GM23338 (cell line): ENCODE measurements at regions not wholly inside any gene's neighbourhood (a gene's known extent, or its start where the extent isn't known, plus 50 kb on each side); places are given as distances from the start of the nearest gene placed in this dataset.

ENCODE experiments used
- ATAC-seq: fragments of 200-7000 bp; cut with Tn5 transposase; 3 replicates; pipeline ENCODE4 v1.9.1; 2020
- DNase-seq: peaks from one replicate; pipeline ENCODE4 v3.0.0-alpha.2; 2015; ENCODE audit warnings: low spot score
- H2AFZ ChIP-seq: fragments of 200-600 bp; sonication (generic); 2 replicates; pipeline ENCODE4 v1.8.0; 2016; ENCODE audit warnings: antibody characterized with exemption, mild to moderate bottlenecking, moderate library complexity
- H3F3A ChIP-seq: fragments of 200-600 bp; sonication (generic); replicated peaks from 2 replicates; pipeline ENCODE4 v1.8.0; 2017; ENCODE audit warnings: antibody characterized with exemption, mixed run types, low read depth
- H3K27ac ChIP-seq: fragments of 200-600 bp; sonication (generic); 2 replicates; pipeline ENCODE4 v1.6.1; 2016; ENCODE audit warnings: low read depth
- H3K27me3 ChIP-seq: fragments of 200-600 bp; sonication (generic); 2 replicates; pipeline ENCODE4 v1.8.0; 2016; ENCODE audit warnings: mild to moderate bottlenecking, mixed run types, moderate library complexity; ENCODE audit not compliant: insufficient read depth
- H3K36me3 ChIP-seq: fragments of 200-600 bp; sonication (generic); 2 replicates; pipeline ENCODE4 v1.8.0; 2016; ENCODE audit warnings: mild to moderate bottlenecking; ENCODE audit not compliant: insufficient read depth
- H3K4me1 ChIP-seq: fragments of 200-600 bp; sonication (generic); 2 replicates; pipeline ENCODE4 v1.8.0; 2016; ENCODE audit warnings: mild to moderate bottlenecking, moderate library complexity; ENCODE audit not compliant: insufficient read depth
- H3K4me2 ChIP-seq: fragments of 200-600 bp; sonication (generic); 2 replicates; pipeline ENCODE4 v1.7.1; 2017; ENCODE audit warnings: mixed run types
- H3K4me3 ChIP-seq: fragments of 200-600 bp; sonication (generic); 2 replicates; pipeline ENCODE4 v1.6.1; 2016; ENCODE audit warnings: mixed run types
- H3K79me2 ChIP-seq: fragments of 200-600 bp; sonication (generic); replicated peaks from 2 replicates; pipeline ENCODE4 v1.8.0; 2017; ENCODE audit warnings: mild to moderate bottlenecking; ENCODE audit not compliant: insufficient read depth
- H3K9me2 ChIP-seq: fragments of 200-600 bp; sonication (generic); 2 replicates; pipeline ENCODE4 v1.8.0; 2017; ENCODE audit not compliant: insufficient read depth
- H4K20me1 ChIP-seq: fragments of 200-600 bp; sonication (generic); replicated peaks from 2 replicates; pipeline ENCODE4 v1.8.0; 2017; ENCODE audit warnings: mild to moderate bottlenecking; ENCODE audit not compliant: insufficient read depth
- H3K27ac Mint-ChIP-seq: 2 replicates; pipeline ENCODE4 v1.8.0; 2020; ENCODE audit warnings: inconsistent platforms, mild to moderate bottlenecking, moderate library complexity, mixed read lengths
- H3K27me3 Mint-ChIP-seq: 3 replicates; pipeline ENCODE4 v1.8.0; 2022; ENCODE audit warnings: low read depth, mild to moderate bottlenecking, moderate library complexity, mixed read lengths, inconsistent platforms; ENCODE audit not compliant: insufficient read depth, poor library complexity
- H3K36me3 Mint-ChIP-seq: 3 replicates; pipeline ENCODE4 v1.8.0; 2021; ENCODE audit warnings: low read depth, mild to moderate bottlenecking, inconsistent platforms, moderate library complexity, mixed read lengths
- H3K4me1 Mint-ChIP-seq: 3 replicates; pipeline ENCODE4 v1.8.0; 2020; ENCODE audit warnings: mild to moderate bottlenecking, inconsistent platforms, mixed read lengths
- H3K4me3 Mint-ChIP-seq: 3 replicates; pipeline ENCODE4 v1.8.0; 2021; ENCODE audit warnings: moderate library complexity, mild to moderate bottlenecking, inconsistent platforms, mixed read lengths
- H3K9me3 Mint-ChIP-seq: 3 replicates; pipeline ENCODE4 v1.8.0; 2020; ENCODE audit warnings: moderate library complexity, mild to moderate bottlenecking, inconsistent platforms, mixed read lengths
- CREB1 ChIP-seq: fragments of 250-450 bp; sonication (Bioruptor Pico); IDR thresholded peaks from 2 replicates; pipeline ENCODE4 v1.5.0; 2020; ENCODE audit warnings: low read depth, mild to moderate bottlenecking, moderate library complexity
- EZH2 ChIP-seq: fragments of 200-600 bp; sonication (generic); IDR thresholded peaks from one replicate; pipeline ENCODE4 v1.8.0; 2017; ENCODE audit warnings: antibody characterized with exemption, mild to moderate bottlenecking, low read depth; ENCODE audit not compliant: unreplicated experiment
- EZH2phosphoT487 ChIP-seq: fragments of 200-600 bp; sonication (generic); IDR thresholded peaks from one replicate; pipeline ENCODE4 v1.8.1; 2018; ENCODE audit warnings: antibody characterized with exemption; ENCODE audit not compliant: unreplicated experiment
- NANOG ChIP-seq: IDR thresholded peaks from 2 replicates; pipeline ENCODE4 v1.6.1; 2016; ENCODE audit warnings: antibody characterized with exemption, borderline replicate concordance
- POLR2AphosphoS5 ChIP-seq: IDR thresholded peaks from 2 replicates; pipeline ENCODE4 v1.6.1; 2016; ENCODE audit warnings: antibody characterized with exemption, low read depth
- REST ChIP-seq: IDR thresholded peaks from one replicate; pipeline ENCODE4 v1.6.1; 2018; ENCODE audit warnings: antibody characterized with exemption; ENCODE audit not compliant: unreplicated experiment
- STAT1 ChIP-seq: IDR thresholded peaks from one replicate; pipeline ENCODE4 v1.6.1; 2016; ENCODE audit warnings: antibody characterized with exemption; ENCODE audit not compliant: unreplicated experiment
- ZNF114 ChIP-seq: fragments of 250-450 bp; sonication (Bioruptor Pico); IDR thresholded peaks from 2 replicates; pipeline ENCODE4 v1.5.0; 2020; ENCODE audit warnings: mild to moderate bottlenecking, moderate library complexity
- ZNF331 ChIP-seq: fragments of 250-450 bp; sonication (Bioruptor Pico); IDR thresholded peaks from 2 replicates; pipeline ENCODE4 v1.5.0; 2020; ENCODE audit warnings: low read depth, mild to moderate bottlenecking, moderate library complexity
- ZNF462 ChIP-seq: fragments of 250-450 bp; sonication (Bioruptor Pico); IDR thresholded peaks from 2 replicates; pipeline ENCODE4 v1.5.0; 2020; ENCODE audit warnings: mild to moderate bottlenecking, moderate library complexity

GRCh38 chr11:129720994-129721393 lies 94.7 kb upstream of the TMEM45B start:
- Histone ChIP-seq H3K36me3 (no peaks in the 10 kb centered on the region), H3K4me2 (no peak overlapping the region), H2AFZ (no peak overlapping the region), H3K27ac (no peak overlapping the region), H3K4me1 (no peaks in the 10 kb centered on the region), H4K20me1 (no peaks in the 10 kb centered on the region), H3K79me2 (no peaks in the 10 kb centered on the region), H3K4me3 (no peak overlapping the region), H3F3A (no peaks in the 10 kb centered on the region), H3K27me3 (no peaks in the 10 kb centered on the region), H3K9me2 (no peaks in the 10 kb centered on the region)
- no peak overlapping the region for H3K4me3 Mint-ChIP-seq
- no peak overlapping the region for H3K27ac Mint-ChIP-seq
- H3K9me3 Mint-ChIP-seq = no peaks in the 10 kb centered on the region
- no peak for DNase-seq
- no peak for TF ChIP-seq ZNF331 (CRISPR knock-in tag)
- no peak for TF ChIP-seq POLR2AphosphoS5
- TF ChIP-seq EZH2phosphoT487 = no peak
- no peak for TF ChIP-seq REST
- TF ChIP-seq ZNF114 = no peak
- TF ChIP-seq EZH2 = no peak
- no peak for TF ChIP-seq CREB1 (CRISPR knock-in tag)
- peaks cover 2% of the 10 kb centered on the region for H3K27me3 Mint-ChIP-seq
- H3K4me1 Mint-ChIP-seq = peaks cover 4% of the 10 kb centered on the region; the same call in 2 of the 3 replicates
- no peaks in the 10 kb centered on the region for H3K36me3 Mint-ChIP-seq
- ATAC-seq = no peak

- H3K4me3 ChIP-seq = no peak overlapping the region
- no peaks in the 10 kb centered on the region for H4K20me1 ChIP-seq
- DNase-seq (no peak), ATAC-seq (no peak)
- H3K27me3 ChIP-seq = no peaks in the 10 kb centered on the region
- no peaks in the 10 kb centered on the region for H3K4me1 ChIP-seq
- H3K36me3 ChIP-seq = no peaks in the 10 kb centered on the region
- peaks cover 2% of the 10 kb centered on the region for H3K27me3 Mint-ChIP-seq
- H3K4me2 ChIP-seq = no peak overlapping the region
- no peaks in the 10 kb centered on the region for H3K36me3 Mint-ChIP-seq
- no peaks in the 10 kb centered on the region for H3K9me3 Mint-ChIP-seq
- H3F3A ChIP-seq = no peaks in the 10 kb centered on the region
- no peak overlapping the region for H2AFZ ChIP-seq
- H3K9me2 ChIP-seq = no peaks in the 10 kb centered on the region
- peaks cover 4% of the 10 kb centered on the region; the same call in 2 of the 3 replicates for H3K4me1 Mint-ChIP-seq
- H3K4me3 Mint-ChIP-seq = no peak overlapping the region
- no peak overlapping the region for H3K27ac ChIP-seq
- no peaks in the 10 kb centered on the region for H3K79me2 ChIP-seq
- H3K27ac Mint-ChIP-seq = no peak overlapping the region
- TF ChIP-seq STAT1 (no peak), ZNF462 (CRISPR knock-in tag) (no peak), POLR2AphosphoS5 (no peak), EZH2phosphoT487 (no peak), NANOG (no peak), ZNF114 (no peak)
These were observed 94.0 kb upstream of the TMEM45B start for GRCh38 chr11:129721685-129722084.
